ENCODE measurements at regions not wholly inside any gene's neighbourhood (a gene's known extent, or its start where the extent isn't known, plus 50 kb on each side); places are given as distances from the start of the nearest gene placed in this dataset.

- no peak for DNase-seq (ENCODE audit: insufficient read length, low spot score)
- no peak for FAIRE-seq
- TF ChIP-seq CTCF (IDR thresholded peaks at IDR 0.05; ENCODE audit: insufficient read depth, missing control alignments), result no peak
These were observed 115.4 kb upstream of the USP29 start for GRCh38 chr19:57004418-57004817.

DNA sequence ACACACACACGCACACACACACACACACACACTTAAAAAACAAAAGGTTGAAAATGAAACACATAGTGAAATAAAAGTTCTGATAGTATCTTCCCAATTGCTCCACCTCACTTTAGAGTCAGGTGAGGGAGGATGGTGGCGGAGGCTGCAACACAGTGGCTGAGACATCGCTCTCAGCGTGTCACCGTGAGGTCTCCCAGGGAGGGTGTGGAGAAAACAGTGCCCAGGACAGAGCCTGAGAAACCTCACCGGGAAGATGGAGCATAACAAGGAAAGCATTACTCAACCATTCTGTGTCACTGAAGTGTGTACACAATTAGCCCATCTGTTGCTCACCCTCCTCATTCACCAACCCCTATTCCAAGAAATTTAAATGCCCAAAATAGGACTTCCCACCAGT, 111.4 kb upstream of the USP29 start:
- no peak for FAIRE-seq
- no peak for TF ChIP-seq CTCF (IDR thresholded peaks at IDR 0.05; ENCODE audit: insufficient read depth, missing control alignments)
- DNase-seq (ENCODE audit: insufficient read length, low spot score), result no peak

DNA sequence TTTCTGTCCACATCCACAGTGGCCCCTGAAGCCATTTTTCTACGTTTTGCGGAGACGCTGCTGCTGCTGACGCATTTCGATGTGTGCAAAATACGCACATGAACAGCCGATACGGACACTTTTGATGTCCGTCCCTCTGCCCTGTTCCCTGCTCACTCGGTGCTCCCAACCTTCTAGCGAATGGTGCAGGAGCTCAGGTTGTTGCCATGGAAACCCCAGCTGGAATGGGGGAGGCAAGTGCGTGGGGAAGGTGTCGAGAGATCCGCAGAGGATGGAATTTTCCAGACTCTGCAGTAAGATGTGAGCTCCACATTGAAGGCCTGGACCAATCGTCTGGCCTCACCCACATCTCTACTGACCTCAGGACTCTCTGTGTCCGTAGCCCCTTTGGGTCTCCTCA, 109.2 kb upstream of the USP29 start:
- FAIRE-seq (no peak), DNase-seq (ENCODE audit: insufficient read length, low spot score) (no peak)
- TF ChIP-seq CTCF (IDR thresholded peaks at IDR 0.05; ENCODE audit: insufficient read depth, missing control alignments), result no peak

GRCh38 chr19:57016076-57016475, 103.7 kb upstream of the USP29 start:
- FAIRE-seq (no peak), DNase-seq (ENCODE audit: insufficient read length, low spot score) (no peak)
- no peak for TF ChIP-seq CTCF (IDR thresholded peaks at IDR 0.05; ENCODE audit: insufficient read depth, missing control alignments)

GRCh38 chr19:57016491-57016890, 103.3 kb upstream of the USP29 start:
- no peak for FAIRE-seq

DNA sequence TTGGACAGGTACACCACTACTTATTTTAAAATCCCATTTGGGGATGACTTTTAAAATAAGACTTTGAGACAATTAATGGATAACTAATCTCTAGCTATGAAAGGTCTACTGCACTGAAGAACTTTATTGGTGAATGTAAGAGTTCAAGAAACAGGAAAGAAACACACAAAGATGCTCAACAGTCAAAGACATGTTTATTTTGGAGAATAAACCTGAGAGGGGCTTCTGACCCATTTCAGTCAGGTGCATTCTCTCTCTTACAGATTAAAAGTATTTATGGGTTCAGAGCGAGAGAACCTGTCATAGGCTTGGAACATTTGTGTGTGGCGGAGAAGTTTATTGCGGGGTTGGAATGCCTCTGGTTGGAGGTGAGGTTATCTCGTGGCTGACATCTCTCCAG, 94.3 kb upstream of the USP29 start:
- DNase-seq (ENCODE audit: insufficient read length, low spot score), result no peak

More at GRCh38 chr19:57016491-57016890, 103.3 kb upstream of the USP29 start:
- no peak for DNase-seq (ENCODE audit: insufficient read length, low spot score)
- TF ChIP-seq CTCF (IDR thresholded peaks at IDR 0.05; ENCODE audit: insufficient read depth, missing control alignments), result no peak

GRCh38 chr19:57026476-57026875, 93.3 kb upstream of the USP29 start:
- no peak for TF ChIP-seq CTCF (IDR thresholded peaks at IDR 0.05; ENCODE audit: insufficient read depth, missing control alignments)
- no peak for DNase-seq (ENCODE audit: insufficient read length, low spot score)
- no peak for FAIRE-seq

More for the DNA sequence above, 94.3 kb upstream of the USP29 start:
- no peak for FAIRE-seq
- no peak for TF ChIP-seq CTCF (IDR thresholded peaks at IDR 0.05; ENCODE audit: insufficient read depth, missing control alignments)
